PC-9 (cell line): ENCODE measurements at regions not wholly inside any gene's neighbourhood (a gene's known extent, or its start where the extent isn't known, plus 50 kb on each side); places are given as distances from the start of the nearest gene placed in this dataset.

Source experiments
- EZH2 ChIP-seq: fragments of 200-600 bp; sonication (generic); IDR thresholded peaks from 2 replicates; pipeline ENCODE4 v1.8.0; 2017; ENCODE audit warnings: antibody characterized with exemption, low read depth
- TF ChIP-seq, protein P1 (sequence below): fragments of 200-600 bp; sonication (generic); conservative IDR thresholded peaks from 2 replicates; pipeline ENCODE4 v1.6.1; 2017; ENCODE audit warnings: mixed run types, antibody characterized with exemption, mild to moderate bottlenecking, moderate library complexity

GRCh38 chr10:106327747-106328146 is 836.8 kb downstream of the SORCS1 start:
- TF ChIP-seq, protein P1, sequence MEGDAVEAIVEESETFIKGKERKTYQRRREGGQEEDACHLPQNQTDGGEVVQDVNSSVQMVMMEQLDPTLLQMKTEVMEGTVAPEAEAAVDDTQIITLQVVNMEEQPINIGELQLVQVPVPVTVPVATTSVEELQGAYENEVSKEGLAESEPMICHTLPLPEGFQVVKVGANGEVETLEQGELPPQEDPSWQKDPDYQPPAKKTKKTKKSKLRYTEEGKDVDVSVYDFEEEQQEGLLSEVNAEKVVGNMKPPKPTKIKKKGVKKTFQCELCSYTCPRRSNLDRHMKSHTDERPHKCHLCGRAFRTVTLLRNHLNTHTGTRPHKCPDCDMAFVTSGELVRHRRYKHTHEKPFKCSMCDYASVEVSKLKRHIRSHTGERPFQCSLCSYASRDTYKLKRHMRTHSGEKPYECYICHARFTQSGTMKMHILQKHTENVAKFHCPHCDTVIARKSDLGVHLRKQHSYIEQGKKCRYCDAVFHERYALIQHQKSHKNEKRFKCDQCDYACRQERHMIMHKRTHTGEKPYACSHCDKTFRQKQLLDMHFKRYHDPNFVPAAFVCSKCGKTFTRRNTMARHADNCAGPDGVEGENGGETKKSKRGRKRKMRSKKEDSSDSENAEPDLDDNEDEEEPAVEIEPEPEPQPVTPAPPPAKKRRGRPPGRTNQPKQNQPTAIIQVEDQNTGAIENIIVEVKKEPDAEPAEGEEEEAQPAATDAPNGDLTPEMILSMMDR = no peak
- no peak for TF ChIP-seq EZH2
